Astrocyte (in vitro differentiated cells and primary cell): ENCODE measurements at regions not wholly inside any gene's neighbourhood (a gene's known extent, or its start where the extent isn't known, plus 50 kb on each side); places are given as distances from the start of the nearest gene placed in this dataset.

Experiments used
- CTCF ChIP-seq: IDR thresholded peaks from 2 replicates; pipeline ENCODE4 v1.5.1; 2011; ENCODE audit warnings: low read depth, mild to moderate bottlenecking, inconsistent platforms, low read length, moderate library complexity; ENCODE audit not compliant: insufficient read depth
- EZH2 ChIP-seq: IDR thresholded peaks from 2 replicates; pipeline ENCODE4 v1.6.1; 2012; ENCODE audit warnings: mild to moderate bottlenecking, low read length, inconsistent platforms; ENCODE audit not compliant: insufficient read depth

DNA sequence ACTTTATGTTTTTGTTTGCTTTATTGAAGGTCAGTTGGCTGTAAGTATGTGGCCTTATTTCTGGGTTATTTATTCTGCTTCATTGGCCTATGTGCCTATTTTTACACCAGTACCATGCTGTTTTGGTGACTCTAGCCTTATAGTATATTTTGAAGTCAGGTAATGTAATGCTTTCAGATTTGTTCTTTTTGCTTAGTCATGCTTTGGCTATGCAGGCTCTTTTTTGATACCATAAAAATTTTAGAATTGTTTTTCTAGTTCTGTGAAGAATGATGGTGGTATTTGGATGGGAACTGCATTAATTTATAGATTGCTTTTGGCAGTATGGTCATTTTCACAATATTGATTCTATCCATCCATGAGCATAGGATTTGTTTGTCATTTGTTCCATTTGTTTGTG is 63.5 kb upstream of the TTC14 start:
- TF ChIP-seq CTCF (no peak), EZH2 (no peak)
